Superior temporal gyrus (tissue), 1 donor: ENCODE measurements at regions not wholly inside any gene's neighbourhood (a gene's known extent, or its start where the extent isn't known, plus 50 kb on each side); places are given as distances from the start of the nearest gene placed in this dataset.
"Not testable (repeated sequence)": the region's sequence is repeated elsewhere in the genome, so short reads cannot be mapped to it uniquely, and the experiment has no call there.

Experiments used
- DNase-seq: peaks from one replicate; pipeline ENCODE4 v3.0.0-alpha.2; 2016; ENCODE audit errors: extremely low spot score

DNA sequence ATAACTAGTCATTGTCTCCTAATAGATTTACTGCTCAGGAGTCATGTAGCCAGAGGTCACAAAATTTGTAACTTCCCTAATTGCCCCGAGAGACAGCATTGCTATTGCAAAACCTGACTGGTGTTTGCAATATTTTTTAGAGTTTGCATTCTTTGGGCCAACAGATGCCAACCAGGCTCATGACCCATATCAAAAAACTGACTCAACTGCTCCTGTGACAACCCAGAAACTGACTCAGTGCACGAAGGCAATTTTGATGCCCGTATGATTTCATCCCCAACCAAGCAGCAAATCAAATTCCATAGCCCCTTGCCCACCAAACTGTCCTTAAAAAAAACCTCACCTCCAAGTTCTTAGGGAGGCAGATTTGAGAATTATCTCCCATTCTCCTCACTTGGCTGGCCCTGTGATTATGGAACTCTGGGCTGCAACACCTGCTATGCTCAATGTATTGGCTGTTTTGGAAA is 951.3 kb downstream of the TSN start:
- no peak for DNase-seq

DNA sequence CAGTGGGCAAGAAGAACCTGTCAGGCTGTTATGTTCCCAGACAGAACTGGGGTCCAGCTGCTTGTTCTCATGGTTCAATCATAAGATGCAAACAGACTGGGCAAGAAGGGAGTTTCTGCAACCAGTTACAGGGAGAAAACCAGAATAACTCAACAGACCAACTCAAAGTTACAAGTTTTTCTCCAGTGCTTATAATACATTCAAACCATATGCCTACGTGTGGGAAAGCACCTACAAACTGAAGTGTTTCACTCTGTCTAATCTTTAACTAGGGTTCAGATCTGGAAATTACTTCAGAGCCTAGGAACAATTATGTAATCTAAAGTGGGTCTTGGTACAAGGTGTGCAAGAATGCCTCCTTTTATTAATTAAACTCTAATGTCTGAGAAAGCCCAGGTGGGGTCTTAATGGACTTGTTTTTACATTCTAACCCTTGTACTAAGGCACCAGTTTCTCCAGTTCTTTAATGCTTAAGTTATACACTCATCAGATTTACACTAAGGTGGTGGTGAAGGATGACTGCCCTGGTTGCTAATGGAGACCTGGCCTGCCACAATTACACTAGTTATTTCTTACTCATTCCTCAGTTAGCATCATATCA is 951.9 kb downstream of the TSN start:
- DNase-seq: no peak

DNA sequence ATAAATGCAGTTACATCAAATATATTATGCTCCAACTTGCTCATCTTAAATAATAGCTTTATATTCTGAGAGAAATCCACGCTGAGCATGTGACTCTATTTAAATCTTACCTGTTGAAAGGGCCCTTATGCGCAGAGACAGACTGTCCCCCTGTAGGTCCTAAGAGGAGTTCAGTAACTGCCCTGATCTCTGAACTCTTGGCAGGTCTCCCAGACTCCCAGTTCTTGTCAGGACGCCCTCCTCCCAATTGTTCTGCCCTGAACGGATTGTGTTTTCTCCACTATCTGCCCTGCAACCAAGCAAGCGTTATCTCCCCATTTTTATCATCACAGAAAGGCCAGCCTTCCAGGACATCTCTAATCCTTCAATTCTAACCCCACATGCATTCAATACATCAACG is 954.6 kb downstream of the TSN start:
- no peak for DNase-seq

DNA sequence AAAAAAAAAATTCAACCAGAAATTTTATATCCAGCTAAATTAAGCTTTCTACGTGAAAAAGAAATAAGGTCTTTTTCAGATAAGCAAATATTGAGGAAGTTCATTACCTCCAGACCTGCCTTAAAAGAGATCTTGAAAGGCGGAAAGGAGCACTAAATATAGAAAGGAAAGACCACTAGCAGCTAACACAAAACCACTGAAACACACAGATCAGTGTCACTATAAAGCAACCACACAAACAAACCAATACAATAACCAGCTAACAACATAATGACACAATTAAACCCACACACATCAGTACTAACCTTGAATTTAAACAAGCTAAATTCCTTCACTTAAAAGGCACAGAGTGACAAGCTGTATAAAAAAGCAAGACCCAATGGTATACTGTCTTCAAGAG is 958.3 kb downstream of the TSN start:
- no peak for DNase-seq

DNA sequence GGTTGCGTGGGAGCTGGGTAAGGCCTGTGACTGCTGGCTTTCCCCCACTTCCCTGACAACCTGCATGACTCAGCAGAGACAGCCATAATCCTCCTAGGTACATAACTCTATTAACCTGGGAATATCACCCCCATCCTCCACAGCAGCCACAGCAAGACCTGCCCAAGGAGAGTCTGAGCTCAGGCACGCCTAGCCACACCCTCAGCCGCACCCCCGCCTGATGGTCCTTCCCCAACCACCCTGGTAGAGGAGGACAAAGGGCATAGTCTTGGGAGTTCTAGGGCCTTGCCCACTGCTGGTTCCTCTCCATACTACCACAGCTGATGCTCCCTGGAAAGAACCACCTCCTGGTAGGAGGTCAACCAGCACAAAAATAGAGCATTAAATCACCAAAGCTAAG is 965.4 kb downstream of the TSN start:
- not testable (repeated sequence) for DNase-seq

DNA sequence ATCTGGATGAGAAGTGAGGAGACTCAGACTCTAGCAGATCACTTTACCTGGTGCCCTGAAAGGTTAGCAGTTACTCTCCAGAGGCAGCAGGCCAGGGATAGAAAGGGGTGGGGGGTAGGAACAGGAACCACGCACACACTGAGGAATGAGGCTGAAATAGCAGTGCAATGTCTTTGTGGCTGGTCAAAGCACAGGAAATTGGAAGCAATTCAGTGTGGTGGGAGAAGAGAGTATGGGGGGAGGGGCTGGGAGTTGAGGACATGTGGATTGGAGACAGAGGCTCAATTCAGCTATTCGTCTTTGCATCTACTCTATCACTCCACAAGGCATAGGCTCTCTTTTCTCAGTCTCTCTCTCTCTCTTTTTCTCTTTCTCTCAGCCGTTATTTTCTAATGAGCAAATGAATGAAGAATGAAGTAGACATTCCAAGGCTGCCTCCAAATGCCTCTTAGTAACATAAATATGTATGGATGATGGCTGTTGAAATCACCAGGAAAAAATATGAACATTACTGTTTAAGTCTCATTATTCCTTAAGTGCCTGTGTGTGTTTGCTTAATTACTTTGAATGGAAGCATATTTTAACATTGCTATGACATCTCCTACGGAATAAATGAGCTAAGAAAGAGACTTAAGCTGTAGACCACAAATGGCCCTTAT is 979.4 kb downstream of the TSN start:
- no peak for DNase-seq

DNA sequence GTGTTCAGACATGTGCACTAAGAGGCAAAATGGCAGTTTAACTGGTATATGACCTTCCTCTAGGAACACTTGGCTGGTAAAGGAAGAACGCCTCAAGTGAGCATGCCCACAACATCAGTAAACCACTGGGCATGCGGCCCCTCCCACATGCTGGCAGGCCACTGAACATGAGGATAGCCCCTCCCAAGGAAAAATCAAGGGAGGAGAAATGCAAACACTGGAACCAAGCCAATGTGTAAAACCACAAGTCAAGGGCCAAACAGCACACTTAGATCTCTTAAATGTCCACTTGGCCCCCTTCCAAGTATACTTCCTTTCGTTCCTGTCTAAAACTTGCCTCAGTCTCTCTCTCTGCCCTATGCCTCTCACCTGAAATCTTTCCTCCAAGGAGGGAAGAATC is 980.8 kb downstream of the TSN start:
- no peak for DNase-seq

DNA sequence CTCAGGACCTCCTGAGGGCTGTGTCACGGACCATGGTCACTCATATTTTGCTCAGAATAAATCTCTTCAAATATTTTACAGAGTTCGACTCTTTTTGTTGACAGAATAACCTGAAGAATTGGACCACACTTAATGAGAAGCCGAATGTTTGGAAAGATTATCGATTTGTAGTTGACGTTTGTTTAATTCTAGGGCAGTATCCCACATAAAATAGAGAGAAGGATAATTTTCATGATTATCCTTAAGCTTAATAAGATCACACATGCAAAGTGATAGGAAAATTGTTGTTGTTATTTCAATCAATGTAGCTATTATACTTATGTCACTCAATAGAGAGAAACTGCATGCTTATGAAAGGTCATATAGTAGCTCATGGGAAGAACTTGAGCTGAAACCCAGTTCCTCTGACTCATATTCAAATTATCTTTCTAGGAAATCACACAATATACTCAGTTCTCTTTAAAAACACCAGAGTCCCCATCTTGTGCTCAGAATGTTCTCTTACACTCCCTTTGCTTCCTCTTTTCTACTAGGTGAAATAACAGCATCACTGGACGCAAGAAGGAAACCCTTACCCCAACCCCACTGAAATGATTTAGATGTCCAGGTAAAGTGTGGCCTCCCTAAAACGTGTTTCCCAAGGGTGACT is 982.1 kb downstream of the TSN start:
- DNase-seq: no peak

DNA sequence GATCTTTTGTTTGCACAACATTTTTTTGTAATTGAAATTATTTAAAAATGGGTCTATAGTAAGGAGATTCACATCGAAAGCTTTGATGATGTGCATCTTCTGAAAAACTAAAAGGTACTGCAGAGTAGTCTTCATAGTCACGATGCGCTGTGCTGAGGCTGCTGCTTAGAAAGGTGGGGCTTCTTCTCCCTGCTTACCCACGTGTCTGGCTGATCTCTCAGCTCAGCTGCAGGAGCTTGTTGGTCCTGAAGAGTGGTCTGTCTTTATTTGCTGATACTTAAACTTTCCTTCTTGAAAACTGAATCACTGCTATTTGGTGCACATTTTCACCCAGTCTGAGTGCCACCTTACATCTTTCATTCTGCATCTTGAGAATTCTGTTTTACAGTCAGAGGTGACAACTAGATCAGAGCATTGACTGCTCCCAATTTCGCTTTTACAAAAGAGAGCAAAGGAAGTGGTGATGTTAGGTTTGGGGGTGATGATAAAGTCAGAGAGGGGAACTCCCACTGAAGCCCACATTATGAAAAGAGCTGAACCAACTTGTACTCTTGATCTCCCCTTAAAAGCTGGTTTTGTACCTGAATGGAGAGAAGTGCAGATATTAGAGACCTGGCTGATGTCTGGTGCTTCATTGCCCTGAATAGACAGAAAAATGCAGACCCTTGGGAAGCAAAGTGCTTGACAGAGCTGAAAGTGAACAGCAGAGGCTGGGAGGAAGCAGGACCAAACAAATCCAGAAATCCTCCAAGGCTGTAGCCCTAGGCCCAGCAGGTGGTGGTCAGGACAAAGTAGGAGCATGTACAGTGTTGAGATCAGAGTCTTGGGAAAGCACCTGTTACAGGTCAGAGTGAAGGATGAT is 984.5 kb downstream of the TSN start:
- no peak for DNase-seq

DNA sequence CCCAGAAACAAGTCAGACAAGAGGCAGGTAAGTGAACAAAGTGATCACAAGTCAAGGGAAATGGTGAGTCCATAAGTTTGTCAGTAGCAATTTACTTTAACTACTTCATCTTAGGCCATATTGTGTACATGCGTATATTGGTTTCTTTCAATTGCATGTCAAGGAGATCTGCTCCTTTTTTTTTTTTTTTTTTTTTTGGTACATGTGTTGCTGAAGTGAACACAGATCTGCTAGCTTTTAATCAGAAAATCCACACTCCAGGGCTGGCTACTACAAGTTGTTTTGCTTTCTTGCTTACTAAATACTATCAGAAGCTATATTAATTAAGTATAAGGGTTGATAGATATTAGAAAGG is 985.1 kb downstream of the TSN start:
- no peak for DNase-seq

DNA sequence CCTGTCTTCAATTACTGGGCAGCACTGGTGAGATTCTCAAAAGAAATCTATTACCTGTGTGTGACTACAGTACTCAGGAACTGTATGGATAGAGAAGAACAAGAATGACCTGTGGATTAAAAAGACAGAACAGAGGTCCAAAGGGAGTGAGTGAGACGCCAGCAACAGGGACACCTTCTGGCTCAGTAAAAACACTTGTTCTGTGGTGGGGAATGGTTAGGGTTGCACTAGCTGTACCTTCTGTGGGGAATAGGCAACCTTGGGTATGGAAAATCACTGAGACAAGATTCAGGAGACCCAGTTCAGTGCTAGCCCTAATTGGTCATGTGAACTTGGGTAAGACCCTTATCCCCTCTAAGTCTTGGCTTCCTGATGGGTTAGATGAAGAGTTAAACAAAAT is 986.0 kb downstream of the TSN start:
- no peak for DNase-seq

DNA sequence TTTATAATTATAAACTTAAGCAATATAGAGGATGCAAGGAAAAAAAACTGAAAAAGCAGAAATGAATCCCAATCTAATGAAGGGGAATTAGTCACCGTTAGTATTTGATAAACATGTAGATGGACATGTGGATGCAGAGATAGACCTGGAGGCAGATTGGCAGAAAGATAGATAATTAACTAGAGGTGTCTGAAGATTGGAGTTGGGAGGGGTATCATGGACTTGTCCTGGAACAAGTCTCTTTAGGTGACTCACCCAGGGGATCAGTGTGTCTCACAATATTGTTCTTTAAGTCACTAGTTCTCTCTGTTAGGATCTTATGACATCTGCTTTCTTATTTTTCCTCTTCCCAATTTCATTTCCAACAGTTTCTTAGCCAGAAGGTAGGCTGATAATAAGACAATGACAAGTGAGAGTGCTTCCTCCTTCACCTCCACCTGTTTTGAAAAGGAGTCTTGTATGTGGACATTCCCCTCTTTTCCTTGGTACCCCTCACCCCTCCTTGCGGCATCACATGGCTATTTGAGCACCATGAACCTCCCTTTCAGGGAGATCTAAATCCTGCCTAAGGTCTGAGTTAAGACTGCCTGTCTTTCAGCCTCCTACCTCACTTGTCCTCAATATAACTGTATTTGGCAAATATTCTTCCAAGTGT is 987.7 kb downstream of the TSN start:
- DNase-seq: no peak

DNA sequence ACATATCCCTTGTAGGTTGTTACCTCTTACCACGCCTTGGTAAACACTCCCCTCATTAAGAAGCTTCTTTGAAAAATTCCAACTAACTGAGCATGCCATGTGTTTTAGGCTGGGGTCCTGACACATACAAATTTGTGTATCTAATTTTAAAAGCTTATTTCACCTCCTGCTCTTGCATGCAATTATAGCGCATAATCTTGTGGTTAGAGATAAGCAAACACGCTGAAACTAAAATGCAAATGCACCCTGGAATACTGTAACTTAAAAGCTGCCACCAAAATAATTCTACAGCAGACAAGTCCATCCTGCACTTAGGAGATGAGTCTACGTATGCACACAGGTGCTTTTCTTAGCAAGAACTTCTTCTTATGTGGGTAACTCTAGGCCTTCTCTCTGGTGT is 990.2 kb downstream of the TSN start:
- DNase-seq: no peak

DNA sequence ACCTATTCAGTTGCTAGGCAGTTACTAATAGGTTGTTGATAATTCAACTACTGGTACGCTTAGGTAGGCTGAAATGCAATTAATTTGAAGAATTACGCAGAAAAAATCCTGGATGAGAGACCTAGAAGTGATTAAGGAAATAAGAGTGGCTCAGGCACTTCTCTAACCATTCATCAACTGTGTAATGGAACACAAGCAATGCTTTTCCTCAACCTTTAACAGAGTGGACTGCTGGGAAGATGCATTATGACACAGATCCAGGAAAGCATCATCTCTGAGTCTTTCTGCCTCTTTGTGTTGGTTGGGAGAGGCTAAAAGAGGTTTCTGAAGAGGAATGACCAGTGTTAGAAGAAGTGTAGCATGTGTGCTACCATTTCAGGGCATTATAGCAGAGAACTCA is 992.2 kb downstream of the TSN start:
- no peak for DNase-seq

DNA sequence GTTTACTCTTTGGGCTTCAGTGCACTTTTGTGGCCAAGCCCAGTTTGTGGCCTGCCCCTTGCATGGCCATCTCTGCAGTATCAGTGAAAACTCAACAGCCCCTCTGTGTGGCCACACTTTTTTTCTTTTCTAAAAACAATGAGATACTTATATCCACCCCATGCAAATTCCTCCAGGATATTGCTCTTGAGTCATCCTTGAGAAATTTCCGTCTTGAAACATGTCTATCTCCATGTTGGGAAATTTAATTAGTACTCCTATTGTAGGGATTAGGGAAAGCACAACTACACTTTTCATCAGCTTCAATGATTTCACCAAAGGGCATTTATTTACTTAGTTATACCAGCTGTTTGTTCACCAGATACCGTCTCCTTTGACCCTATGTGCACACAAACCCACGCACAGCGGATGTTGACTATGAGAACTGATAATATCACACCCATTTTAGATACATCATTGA is 993.1 kb downstream of the TSN start:
- no peak for DNase-seq

DNA sequence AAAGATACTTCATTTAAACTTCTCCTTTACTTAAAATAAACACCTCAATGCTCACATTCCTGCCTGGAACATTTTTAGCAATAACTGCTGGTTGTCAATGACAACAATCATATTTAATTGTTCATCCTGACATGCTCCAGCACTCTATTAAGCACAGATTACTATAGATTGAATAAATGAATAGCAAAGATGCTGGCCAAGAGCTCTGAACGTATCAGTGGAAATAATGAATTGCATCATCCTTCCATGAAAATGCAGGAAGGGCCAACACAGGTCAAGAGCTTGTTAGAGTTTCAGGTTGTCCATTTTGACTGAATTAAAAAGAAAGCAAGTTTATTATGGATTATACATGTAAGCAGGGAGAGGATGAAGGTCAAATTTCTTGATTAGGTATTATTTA is 994.0 kb downstream of the TSN start:
- no peak for DNase-seq

DNA sequence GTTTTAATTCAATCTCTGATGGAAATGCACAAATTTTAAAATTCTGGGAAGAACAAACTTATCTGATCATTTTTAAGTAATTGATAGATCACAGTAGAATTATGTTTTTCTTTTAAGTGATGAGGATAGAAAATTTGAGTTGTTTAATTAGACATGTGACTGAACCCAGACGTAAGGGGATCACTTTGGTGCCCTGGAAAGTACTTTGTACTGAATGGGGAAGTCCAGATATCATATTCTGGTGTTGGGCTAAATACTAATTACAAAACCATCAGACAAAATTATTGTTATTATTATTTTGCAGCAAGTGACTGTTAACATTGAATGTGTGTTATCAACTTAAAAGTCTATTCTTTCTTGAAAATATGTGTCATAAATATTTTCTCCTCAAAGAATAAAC is 994.6 kb downstream of the TSN start:
- DNase-seq: no peak

DNA sequence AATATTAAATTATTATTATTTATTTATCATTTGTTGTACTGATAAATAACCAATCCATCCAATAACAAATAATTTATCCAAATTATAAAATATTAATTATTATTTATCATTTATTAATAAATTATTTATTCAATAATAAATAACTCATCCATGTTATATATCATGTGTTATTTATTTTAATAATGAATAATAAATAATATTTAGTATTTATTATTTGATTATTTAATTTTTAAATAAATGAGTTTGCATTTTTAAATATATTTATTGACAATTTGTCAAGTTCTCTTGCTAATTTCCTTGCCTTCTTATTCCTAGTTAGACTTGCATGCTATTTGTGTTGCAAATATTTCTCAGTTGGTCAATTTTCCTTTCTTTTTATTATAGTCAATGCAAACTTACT is 995.4 kb downstream of the TSN start:
- no peak for DNase-seq

DNA sequence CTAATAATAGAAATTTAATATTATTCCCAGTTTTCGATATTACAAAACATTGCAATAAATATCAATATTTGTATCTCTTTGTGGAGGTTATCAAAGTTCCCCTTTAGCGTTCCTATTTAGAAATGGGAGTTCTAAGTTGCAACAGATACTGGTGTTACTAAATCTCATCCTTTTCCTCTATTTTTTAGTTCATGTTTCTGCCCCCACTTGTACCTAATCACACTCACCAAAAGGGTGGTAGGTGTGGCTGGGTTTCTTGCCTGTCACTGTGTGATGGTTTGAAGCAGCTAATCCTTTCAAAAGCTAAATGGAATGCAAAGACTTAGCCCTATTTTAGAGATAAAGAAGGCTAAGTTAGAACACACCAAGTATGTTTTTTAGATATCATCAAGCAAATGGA is 997.9 kb downstream of the TSN start:
- DNase-seq: no peak

DNA sequence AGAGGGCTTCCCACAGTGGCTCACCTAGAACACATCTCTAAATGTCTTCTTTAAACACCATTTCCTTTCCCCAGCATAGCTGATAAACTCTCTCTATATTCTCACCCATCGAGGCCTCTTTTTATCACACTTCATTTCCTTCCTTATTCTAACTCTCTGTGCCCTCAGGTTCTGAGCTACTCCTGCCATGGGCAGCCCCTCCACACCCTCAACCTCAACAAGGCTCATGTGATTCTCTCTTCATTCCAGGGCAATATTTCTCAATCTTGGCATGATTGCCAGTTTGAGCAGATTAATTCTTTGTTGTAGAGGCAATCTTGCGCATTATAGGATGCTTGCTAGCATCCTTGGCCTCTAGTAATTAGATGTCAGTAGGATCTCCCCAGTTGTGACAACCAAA is 999.1 kb downstream of the TSN start:
- DNase-seq: no peak

DNA sequence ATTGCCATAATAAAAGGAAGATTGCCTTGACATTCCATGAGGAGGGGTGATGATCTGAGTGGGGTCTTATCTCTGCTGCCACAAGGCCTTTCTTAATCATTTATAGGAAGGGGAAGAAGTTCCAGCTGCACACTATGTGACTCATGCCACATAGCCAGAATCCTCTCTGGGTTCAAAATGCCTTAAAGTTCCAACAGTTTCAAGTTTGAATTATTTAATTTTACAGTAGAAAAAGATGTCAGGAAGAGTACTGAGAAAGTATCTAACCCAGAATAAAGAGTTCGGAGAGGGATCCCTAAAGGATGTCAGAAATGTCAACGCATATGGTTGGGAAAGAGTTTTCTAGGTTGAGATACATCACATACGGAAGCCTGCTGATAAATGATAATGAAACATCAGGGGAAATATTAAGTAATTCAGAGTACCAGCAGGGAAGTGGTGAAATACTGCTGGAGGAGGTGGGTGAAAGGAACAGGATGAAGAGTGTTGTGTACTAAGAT is 999.9 kb downstream of the TSN start:
- no peak for DNase-seq

DNA sequence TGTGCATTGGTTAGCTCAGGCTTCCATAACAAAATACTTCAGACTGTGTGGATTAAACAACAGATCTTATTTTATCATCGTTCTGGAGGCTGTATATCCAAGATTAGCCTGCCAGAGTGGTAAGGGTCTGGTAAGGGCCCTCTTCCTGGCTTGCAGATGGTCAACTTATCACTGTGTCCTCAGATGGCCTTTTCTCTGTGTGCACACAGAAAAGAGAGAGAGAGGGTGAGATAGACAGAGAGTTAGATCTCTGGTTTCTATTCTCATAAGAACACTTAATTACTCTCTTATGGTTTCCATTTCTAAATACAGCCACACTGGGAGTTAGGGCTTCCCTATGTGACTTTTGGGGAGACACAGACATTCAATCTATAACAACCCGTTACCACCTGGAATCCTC is 1003.5 kb downstream of the TSN start:
- DNase-seq: no peak
